ENCODE measurements at regions not wholly inside any gene's neighbourhood (a gene's known extent, or its start where the extent isn't known, plus 50 kb on each side); places are given as distances from the start of the nearest gene placed in this dataset.

- Histone ChIP-seq H3K4me3 (ENCODE audit: low read length in 2 of 2) (no peak overlapping the region), H3K9me3 (ENCODE audit: control insufficient read depth, low read length) (no peaks in the 10 kb centered on the region), H3K36me3 (ENCODE audit: control insufficient read depth in 1 of 2, insufficient read depth in 2 of 2, low read length in 1 of 2) (no peaks in the 10 kb centered on the region), H3K27ac (ENCODE audit: low read depth in 1 of 2, low read length in 2 of 2) (no peak overlapping the region), H3K27me3 (ENCODE audit: control insufficient read depth in 1 of 2, insufficient read depth in 2 of 2, low read length in 1 of 2) (no peaks in the 10 kb centered on the region), H3K4me1 (ENCODE audit: control insufficient read depth in 1 of 2, insufficient read depth in 2 of 2, low read length in 2 of 2) (no peaks in the 10 kb centered on the region)
- no peak for DNase-seq
- no peak for ATAC-seq (ENCODE audit: low FRiP score)
- 63 to 65% methylated on average over 11 of the region's 11 CpGs for WGBS, 2 donors
- intact Hi-C loops (cut with DNase I) = no loop called here
These were observed 201.2 kb downstream of the OPA1 start for GRCh38 chr3:193794002-193794881.

- intact Hi-C loops (cut with DNase I) = no loop called here
- no peak for ATAC-seq (ENCODE audit: low FRiP score)
- DNase-seq = no peak
- Histone ChIP-seq H3K4me3 (ENCODE audit: low read length in 2 of 2) (no peak overlapping the region), H3K4me1 (ENCODE audit: control insufficient read depth in 1 of 2, insufficient read depth in 2 of 2, low read length in 2 of 2) (no peaks in the 10 kb centered on the region), H3K27ac (ENCODE audit: low read depth in 1 of 2, low read length in 2 of 2) (no peak overlapping the region), H3K27me3 (ENCODE audit: control insufficient read depth in 1 of 2, insufficient read depth in 2 of 2, low read length in 1 of 2) (no peaks in the 10 kb centered on the region), H3K36me3 (ENCODE audit: control insufficient read depth in 1 of 2, insufficient read depth in 2 of 2, low read length in 1 of 2) (no peaks in the 10 kb centered on the region), H3K9me3 (ENCODE audit: control insufficient read depth, low read length) (no peaks in the 10 kb centered on the region)
- 49 to 54% methylated on average over 12 of the region's 12 CpGs for WGBS, 2 donors
These were observed 202.2 kb downstream of the OPA1 start for GRCh38 chr3:193795062-193795690.

- 96 to 99% methylated on average over 10 of the region's 10 CpGs for WGBS, 2 donors
- intact Hi-C loops (cut with DNase I) = no loop called here
These were observed 203.1 kb downstream of the OPA1 start for GRCh38 chr3:193796089-193796488.

GRCh38 chr3:193797566-193797965 lies 204.6 kb downstream of the OPA1 start:
- no peak overlapping the region for H3K4me3 ChIP-seq (ENCODE audit: low read length in 2 of 2)
- DNase-seq (no peak), ATAC-seq (ENCODE audit: low FRiP score) (no peak)
- no peaks in the 10 kb centered on the region for H3K36me3 ChIP-seq (ENCODE audit: control insufficient read depth in 1 of 2, insufficient read depth in 2 of 2, low read length in 1 of 2)
- intact Hi-C loops (cut with DNase I) = no loop called here
- H3K4me1 ChIP-seq (ENCODE audit: control insufficient read depth in 1 of 2, insufficient read depth in 2 of 2, low read length in 2 of 2) = no peaks in the 10 kb centered on the region
- H3K27ac ChIP-seq (ENCODE audit: low read depth in 1 of 2, low read length in 2 of 2) = no peak overlapping the region
- WGBS, 2 donors = 96 to 98% methylated on average over 5 of the region's 5 CpGs
- H3K9me3 ChIP-seq (ENCODE audit: control insufficient read depth, low read length) = no peaks in the 10 kb centered on the region
- H3K27me3 ChIP-seq (ENCODE audit: control insufficient read depth in 1 of 2, insufficient read depth in 2 of 2, low read length in 1 of 2) = no peaks in the 10 kb centered on the region

More at GRCh38 chr3:193796089-193796488, 203.1 kb downstream of the OPA1 start:
- H3K4me3 ChIP-seq (ENCODE audit: low read length in 2 of 2) = no peak overlapping the region
- DNase-seq = no peak
- no peaks in the 10 kb centered on the region for H3K36me3 ChIP-seq (ENCODE audit: control insufficient read depth in 1 of 2, insufficient read depth in 2 of 2, low read length in 1 of 2)
- no peak overlapping the region for H3K27ac ChIP-seq (ENCODE audit: low read depth in 1 of 2, low read length in 2 of 2)
- H3K4me1 ChIP-seq (ENCODE audit: control insufficient read depth in 1 of 2, insufficient read depth in 2 of 2, low read length in 2 of 2) = no peaks in the 10 kb centered on the region
- no peaks in the 10 kb centered on the region for H3K9me3 ChIP-seq (ENCODE audit: control insufficient read depth, low read length)
- ATAC-seq (ENCODE audit: low FRiP score) = no peak
- no peaks in the 10 kb centered on the region for H3K27me3 ChIP-seq (ENCODE audit: control insufficient read depth in 1 of 2, insufficient read depth in 2 of 2, low read length in 1 of 2)

GRCh38 chr3:193798051-193798450 lies 205.0 kb downstream of the OPA1 start:
- ATAC-seq (ENCODE audit: low FRiP score) (no peak), DNase-seq (no peak)
- no peaks in the 10 kb centered on the region for H3K27me3 ChIP-seq (ENCODE audit: control insufficient read depth in 1 of 2, insufficient read depth in 2 of 2, low read length in 1 of 2)
- H3K36me3 ChIP-seq (ENCODE audit: control insufficient read depth in 1 of 2, insufficient read depth in 2 of 2, low read length in 1 of 2) = no peaks in the 10 kb centered on the region
- H3K4me1 ChIP-seq (ENCODE audit: control insufficient read depth in 1 of 2, insufficient read depth in 2 of 2, low read length in 2 of 2) = no peaks in the 10 kb centered on the region
- no peak overlapping the region for H3K4me3 ChIP-seq (ENCODE audit: low read length in 2 of 2)
- 80 to 92% methylated on average over 4 of the region's 4 CpGs for WGBS, 2 donors
- H3K27ac ChIP-seq (ENCODE audit: low read depth in 1 of 2, low read length in 2 of 2) = no peak overlapping the region
- no peaks in the 10 kb centered on the region for H3K9me3 ChIP-seq (ENCODE audit: control insufficient read depth, low read length)
- intact Hi-C loops (cut with DNase I) = no loop called here

GRCh38 chr3:193800138-193801043 lies 207.4 kb downstream of the OPA1 start:
- H3K27me3 ChIP-seq (ENCODE audit: control insufficient read depth in 1 of 2, insufficient read depth in 2 of 2, low read length in 1 of 2) = no peaks in the 10 kb centered on the region
- H3K4me3 ChIP-seq (ENCODE audit: low read length in 2 of 2) = no peak overlapping the region
- H3K27ac ChIP-seq (ENCODE audit: low read depth in 1 of 2, low read length in 2 of 2) = no peak overlapping the region
- H3K4me1 ChIP-seq (ENCODE audit: control insufficient read depth in 1 of 2, insufficient read depth in 2 of 2, low read length in 2 of 2) = no peaks in the 10 kb centered on the region
- H3K36me3 ChIP-seq (ENCODE audit: control insufficient read depth in 1 of 2, insufficient read depth in 2 of 2, low read length in 1 of 2) = no peaks in the 10 kb centered on the region
- ATAC-seq (ENCODE audit: low FRiP score) (no peak), DNase-seq (no peak)
- 95 to 96% methylated on average over 12 of the region's 12 CpGs for WGBS, 2 donors
- intact Hi-C loops (cut with DNase I) = no loop called here
- no peaks in the 10 kb centered on the region for H3K9me3 ChIP-seq (ENCODE audit: control insufficient read depth, low read length)

- Histone ChIP-seq H3K4me3 (ENCODE audit: low read length in 2 of 2) (no peak overlapping the region), H3K27me3 (ENCODE audit: control insufficient read depth in 1 of 2, insufficient read depth in 2 of 2, low read length in 1 of 2) (no peaks in the 10 kb centered on the region), H3K36me3 (ENCODE audit: control insufficient read depth in 1 of 2, insufficient read depth in 2 of 2, low read length in 1 of 2) (no peaks in the 10 kb centered on the region), H3K4me1 (ENCODE audit: control insufficient read depth in 1 of 2, insufficient read depth in 2 of 2, low read length in 2 of 2) (no peaks in the 10 kb centered on the region), H3K27ac (ENCODE audit: low read depth in 1 of 2, low read length in 2 of 2) (no peak overlapping the region), H3K9me3 (ENCODE audit: control insufficient read depth, low read length) (no peaks in the 10 kb centered on the region)
- DNase-seq = no peak
- intact Hi-C loops (cut with DNase I) = no loop called here
- ATAC-seq (ENCODE audit: low FRiP score) = no peak
These were observed 208.1 kb downstream of the OPA1 start for GRCh38 chr3:193801097-193801496.

GRCh38 chr3:193803288-193803687 lies 210.3 kb downstream of the OPA1 start:
- H3K9me3 ChIP-seq (ENCODE audit: control insufficient read depth, low read length) = no peaks in the 10 kb centered on the region
- H3K4me1 ChIP-seq (ENCODE audit: control insufficient read depth in 1 of 2, insufficient read depth in 2 of 2, low read length in 2 of 2) = no peaks in the 10 kb centered on the region
- H3K27me3 ChIP-seq (ENCODE audit: control insufficient read depth in 1 of 2, insufficient read depth in 2 of 2, low read length in 1 of 2) = no peaks in the 10 kb centered on the region
- WGBS, 2 donors = 94 to 97% methylated on average over 4 of the region's 4 CpGs
- no peak overlapping the region for H3K4me3 ChIP-seq (ENCODE audit: low read length in 2 of 2)
- intact Hi-C loops (cut with DNase I) = no loop called here
- H3K27ac ChIP-seq (ENCODE audit: low read depth in 1 of 2, low read length in 2 of 2) = no peak overlapping the region
- H3K36me3 ChIP-seq (ENCODE audit: control insufficient read depth in 1 of 2, insufficient read depth in 2 of 2, low read length in 1 of 2) = no peaks in the 10 kb centered on the region
- ATAC-seq (ENCODE audit: low FRiP score) (no peak), DNase-seq (no peak)

Data from aorta (tissue), 5 donors.